H9 (cell line): ENCODE measurements at regions not wholly inside any gene's neighbourhood (a gene's known extent, or its start where the extent isn't known, plus 50 kb on each side); places are given as distances from the start of the nearest gene placed in this dataset.

Experiments
- DNase-seq: peaks from one replicate; pipeline ENCODE4 v3.0.0-alpha.2; 2017
- H2AFZ ChIP-seq: one replicate; pipeline ENCODE4 v1.6.1; 2013; ENCODE audit warnings: mild to moderate bottlenecking, low read length, control low read depth, moderate library complexity
- H2AK5ac ChIP-seq: 2 replicates; pipeline ENCODE4 v1.6.1; 2013; ENCODE audit warnings: low read length, control low read depth, mixed read lengths; ENCODE audit not compliant: insufficient read length
- H2BK120ac ChIP-seq: one replicate; pipeline ENCODE4 v1.6.1; 2013; ENCODE audit warnings: low read depth, mild to moderate bottlenecking, low read length, control low read depth, inconsistent platforms; ENCODE audit not compliant: poor library complexity, severe bottlenecking
- H2BK12ac ChIP-seq: 2 replicates; pipeline ENCODE4 v1.6.1; 2013; ENCODE audit warnings: low read length, control low read depth, mixed read lengths, low read depth; ENCODE audit not compliant: insufficient read length
- H2BK15ac ChIP-seq: 2 replicates; pipeline ENCODE4 v1.6.1; 2013; ENCODE audit warnings: low read depth, low read length, control low read depth
- H2BK20ac ChIP-seq: one replicate; pipeline ENCODE4 v1.6.1; 2013; ENCODE audit warnings: low read depth, mild to moderate bottlenecking, low read length, control low read depth, inconsistent platforms; ENCODE audit not compliant: poor library complexity, severe bottlenecking
- H2BK5ac ChIP-seq: 2 replicates; pipeline ENCODE4 v1.6.1; 2013; ENCODE audit warnings: low read length, control low read depth, mixed read lengths; ENCODE audit not compliant: insufficient read length
- H3K14ac ChIP-seq: 2 replicates; pipeline ENCODE4 v1.6.1; 2013; ENCODE audit warnings: low read length, control low read depth; ENCODE audit not compliant: insufficient read depth
- H3K18ac ChIP-seq: 2 replicates; pipeline ENCODE4 v1.6.1; 2013; ENCODE audit warnings: low read depth, mild to moderate bottlenecking, mixed read lengths, low read length, control low read depth; ENCODE audit not compliant: insufficient read length
- H3K23ac ChIP-seq: 2 replicates; pipeline ENCODE4 v1.6.1; 2013; ENCODE audit warnings: low read length, control low read depth, mixed read lengths, low read depth; ENCODE audit not compliant: insufficient read length
- H3K23me2 ChIP-seq: 2 replicates; pipeline ENCODE4 v1.6.1; 2013; ENCODE audit warnings: low read depth, mild to moderate bottlenecking, mixed read lengths, low read length, control low read depth; ENCODE audit not compliant: insufficient read length, poor library complexity, severe bottlenecking
- H3K27ac ChIP-seq: 2 replicates; pipeline ENCODE4 v1.5.1; 2013; ENCODE audit warnings: low read length, control low read depth, mixed read lengths, low read depth; ENCODE audit not compliant: insufficient read length
- H3K27me3 ChIP-seq: 2 replicates; pipeline ENCODE4 v1.6.1; 2013; ENCODE audit warnings: low read length, control low read depth, inconsistent platforms; ENCODE audit not compliant: insufficient read depth
- H3K4ac ChIP-seq: 2 replicates; pipeline ENCODE4 v1.6.1; 2013; ENCODE audit warnings: low read depth, mild to moderate bottlenecking, control low read depth, inconsistent platforms, low read length, moderate library complexity
- H3K4me1 ChIP-seq: 2 replicates; pipeline ENCODE4 v1.6.1; 2013; ENCODE audit warnings: low read length, control low read depth, inconsistent platforms; ENCODE audit not compliant: insufficient read depth
- H3K4me2 ChIP-seq: 2 replicates; pipeline ENCODE4 v1.6.1; 2013; ENCODE audit warnings: low read length, control low read depth, mixed read lengths; ENCODE audit not compliant: insufficient read length, insufficient read depth
- H3K56ac ChIP-seq: 2 replicates; pipeline ENCODE4 v1.6.1; 2013; ENCODE audit warnings: low read depth, mild to moderate bottlenecking, mixed read lengths, low read length, control low read depth; ENCODE audit not compliant: insufficient read length
- H3K79me1 ChIP-seq: 2 replicates; pipeline ENCODE4 v1.6.1; 2013; ENCODE audit warnings: low read depth, mild to moderate bottlenecking, moderate library complexity, low read length, control low read depth, inconsistent platforms; ENCODE audit not compliant: insufficient read depth, poor library complexity, severe bottlenecking
- H3K79me2 ChIP-seq: 2 replicates; pipeline ENCODE4 v1.6.1; 2013; ENCODE audit warnings: low read length, control low read depth, inconsistent platforms; ENCODE audit not compliant: insufficient read depth
- H3K9ac ChIP-seq: 2 replicates; pipeline ENCODE4 v1.6.1; 2013; ENCODE audit warnings: low read length, control low read depth, mixed read lengths; ENCODE audit not compliant: insufficient read length; ENCODE audit errors: extremely low read depth
- H3K9me3 ChIP-seq: one replicate; pipeline ENCODE4 v1.6.1; 2013; ENCODE audit warnings: low read depth, low read length, inconsistent platforms; ENCODE audit not compliant: control insufficient read depth
- H3T11ph ChIP-seq: one replicate; pipeline ENCODE4 v1.6.1; 2013; ENCODE audit warnings: mild to moderate bottlenecking, low read length, control low read depth, inconsistent platforms
- H4K20me1 ChIP-seq: one replicate; pipeline ENCODE4 v1.6.1; 2013; ENCODE audit not compliant: control insufficient read depth, insufficient read length, insufficient read depth
- H4K5ac ChIP-seq: 2 replicates; pipeline ENCODE4 v1.6.1; 2013; ENCODE audit warnings: low read depth, mild to moderate bottlenecking, mixed read lengths, low read length, control low read depth; ENCODE audit not compliant: insufficient read length
- H4K8ac ChIP-seq: replicated peaks from 2 replicates; pipeline ENCODE4 v1.6.1; 2013; ENCODE audit warnings: low read length, control low read depth, mixed read lengths, low read depth; ENCODE audit not compliant: insufficient read length
- H4K91ac ChIP-seq: 2 replicates; pipeline ENCODE4 v1.6.1; 2013; ENCODE audit warnings: low read depth, mild to moderate bottlenecking, moderate library complexity, mixed read lengths, low read length, control low read depth; ENCODE audit not compliant: insufficient read length
- H3K27ac Mint-ChIP-seq, 3 experiments: 2 replicates in 2 of 3; 3 replicates in 1 of 3; pipeline ENCODE4 v1.8.0; 2020 to 2021; ENCODE audit warnings: mixed read lengths in 3 of 3, mild to moderate bottlenecking in 1 of 3, moderate library complexity in 1 of 3
- H3K27me3 Mint-ChIP-seq: 2 replicates; pipeline ENCODE4 v1.8.0; 2021; ENCODE audit warnings: low read depth, mild to moderate bottlenecking, moderate library complexity, mixed read lengths
- H3K36me3 Mint-ChIP-seq, 3 experiments: 2 replicates in 2 of 3; 3 replicates in 1 of 3; pipeline ENCODE4 v1.8.0; 2020 to 2021; ENCODE audit warnings: low read depth in 3 of 3, mixed read lengths in 3 of 3; ENCODE audit not compliant: insufficient read depth in 1 of 3
- H3K4me1 Mint-ChIP-seq, 2 experiments: 2 replicates each; pipeline ENCODE4 v1.8.0; 2020; ENCODE audit warnings: mixed read lengths in 2 of 2
- H3K4me3 Mint-ChIP-seq, 2 experiments: 2 replicates in 1 of 2; 3 replicates in 1 of 2; pipeline ENCODE4 v1.8.0; 2020 to 2021; ENCODE audit warnings: mild to moderate bottlenecking in 2 of 2, mixed read lengths in 2 of 2, moderate library complexity in 1 of 2
- H3K9me3 Mint-ChIP-seq, 2 experiments: 2 replicates in 1 of 2; 3 replicates in 1 of 2; pipeline ENCODE4 v1.8.0; 2020; ENCODE audit warnings: mild to moderate bottlenecking in 2 of 2, mixed read lengths in 2 of 2, moderate library complexity in 1 of 2
- CTCF ChIP-seq: fragments of 200-600 bp; sonication (generic); conservative IDR thresholded peaks from 3 replicates; pipeline ENCODE4 v1.8.0; 2021; ENCODE audit warnings: antibody characterized with exemption, mild to moderate bottlenecking
- WGBS: extraction: QIAGEN DNeasy Blood & Tissue Kit; methylation state at CpG from one replicate; pipeline ENCODE4 v1.1.7; 2013; ENCODE audit warnings: missing lambda C conversion rate, low lambda C conversion rate, mixed read lengths; ENCODE audit not compliant: insufficient read length; ENCODE audit errors: extremely low coverage; 5-methylcytosine and 5-hydroxymethylcytosine counted together

GRCh38 chr12:24436667-24437066, 487.2 kb upstream of the SOX5 start:
- H2AK5ac ChIP-seq, result no peak overlapping the region
- H3K9ac ChIP-seq, result no peak overlapping the region
- no peaks in the 10 kb centered on the region for H3K27me3 Mint-ChIP-seq
- no peak overlapping the region for H3K23ac ChIP-seq
- no peak for TF ChIP-seq CTCF
- no peak overlapping the region for H3K4me2 ChIP-seq
- H3K4me3 Mint-ChIP-seq, result no peak overlapping the region
- H4K20me1 ChIP-seq, result no peaks in the 10 kb centered on the region
- no peak overlapping the region for H2BK120ac ChIP-seq
- H3K4me1 ChIP-seq, result no peaks in the 10 kb centered on the region
- no peaks in the 10 kb centered on the region for H3K9me3 ChIP-seq
- H2BK20ac ChIP-seq, result no peak overlapping the region
- no peaks in the 10 kb centered on the region for H3K23me2 ChIP-seq
- H2BK15ac ChIP-seq, result no peak overlapping the region
- H4K5ac ChIP-seq, result no peak overlapping the region
- H4K8ac ChIP-seq, result no peak overlapping the region
- H3K56ac ChIP-seq, result no peak overlapping the region
- no peak overlapping the region for H3K18ac ChIP-seq
- peaks cover 0 to 5% of the 10 kb centered on the region in 2 experiments; a peak in 2 of 5 replicates for H3K9me3 Mint-ChIP-seq
- H3K4ac ChIP-seq, result no peak overlapping the region
- no peak overlapping the region for H2AFZ ChIP-seq
- no peak overlapping the region for H3K27ac ChIP-seq
- no peak overlapping the region for H3K14ac ChIP-seq
- H3K36me3 Mint-ChIP-seq, result peaks cover 0 to 5% (median 0%) of the 10 kb centered on the region in 3 experiments; a peak in 3 of 7 replicates
- H4K91ac ChIP-seq, result no peak overlapping the region
- no CpG with 5 or more reads among the region's 4 CpGs for whole genome bisulfite sequencing
- H3K27ac Mint-ChIP-seq, result no peak overlapping the region
- H3K27me3 ChIP-seq, result no peaks in the 10 kb centered on the region
- H3T11ph ChIP-seq, result no peak overlapping the region
- no peak overlapping the region for H2BK5ac ChIP-seq
- DNase-seq, result no peak
- peaks cover 9 to 11% of the 10 kb centered on the region in 2 experiments for H3K4me1 Mint-ChIP-seq
- H3K79me1 ChIP-seq, result no peaks in the 10 kb centered on the region
- H2BK12ac ChIP-seq, result no peak overlapping the region
- H3K79me2 ChIP-seq, result no peaks in the 10 kb centered on the region
